Testis (tissue), 2 donors: ENCODE measurements at regions not wholly inside any gene's neighbourhood (a gene's known extent, or its start where the extent isn't known, plus 50 kb on each side); places are given as distances from the start of the nearest gene placed in this dataset.

Source experiments
- POLR2A ChIP-seq: fragments of 450-650 bp; IDR thresholded peaks from one replicate; pipeline ENCODE4 v1.6.1; 2017; ENCODE audit warnings: antibody characterized with exemption, mild to moderate bottlenecking, moderate library complexity
- TF ChIP-seq, protein P1 (sequence below), 3 experiments: fragments of 450-650 bp in 2 of 3; fragments of 200-600 bp in 1 of 3; sonication (generic) in 1 of 3; IDR thresholded peaks; one replicate each; pipeline ENCODE4 v1.5.1; 2016 to 2019; ENCODE audit warnings: antibody characterized with exemption in 3 of 3, mild to moderate bottlenecking in 2 of 3, moderate library complexity in 1 of 3

DNA sequence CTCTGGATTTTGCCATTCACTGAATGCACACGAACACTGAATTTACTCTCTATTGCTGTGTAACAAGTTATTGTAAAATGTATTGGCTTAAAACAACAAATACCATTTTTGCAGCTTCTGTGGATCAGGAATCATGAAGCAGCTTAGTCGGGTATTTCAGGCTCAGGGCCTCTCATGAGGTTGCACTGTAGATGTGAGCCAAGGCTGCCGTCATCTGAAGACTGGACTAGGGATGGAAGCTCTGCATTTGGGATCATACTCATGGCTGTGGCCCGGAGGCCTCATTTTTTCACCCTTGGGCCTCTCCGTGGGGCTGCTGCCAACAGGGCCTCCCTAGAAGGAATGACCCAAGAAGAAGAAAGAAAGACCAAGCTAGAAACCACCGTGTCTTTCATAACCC is 492.4 kb upstream of the CDH4 start:
- no peak for TF ChIP-seq POLR2A
- TF ChIP-seq, protein P1, sequence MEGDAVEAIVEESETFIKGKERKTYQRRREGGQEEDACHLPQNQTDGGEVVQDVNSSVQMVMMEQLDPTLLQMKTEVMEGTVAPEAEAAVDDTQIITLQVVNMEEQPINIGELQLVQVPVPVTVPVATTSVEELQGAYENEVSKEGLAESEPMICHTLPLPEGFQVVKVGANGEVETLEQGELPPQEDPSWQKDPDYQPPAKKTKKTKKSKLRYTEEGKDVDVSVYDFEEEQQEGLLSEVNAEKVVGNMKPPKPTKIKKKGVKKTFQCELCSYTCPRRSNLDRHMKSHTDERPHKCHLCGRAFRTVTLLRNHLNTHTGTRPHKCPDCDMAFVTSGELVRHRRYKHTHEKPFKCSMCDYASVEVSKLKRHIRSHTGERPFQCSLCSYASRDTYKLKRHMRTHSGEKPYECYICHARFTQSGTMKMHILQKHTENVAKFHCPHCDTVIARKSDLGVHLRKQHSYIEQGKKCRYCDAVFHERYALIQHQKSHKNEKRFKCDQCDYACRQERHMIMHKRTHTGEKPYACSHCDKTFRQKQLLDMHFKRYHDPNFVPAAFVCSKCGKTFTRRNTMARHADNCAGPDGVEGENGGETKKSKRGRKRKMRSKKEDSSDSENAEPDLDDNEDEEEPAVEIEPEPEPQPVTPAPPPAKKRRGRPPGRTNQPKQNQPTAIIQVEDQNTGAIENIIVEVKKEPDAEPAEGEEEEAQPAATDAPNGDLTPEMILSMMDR (IDR thresholded peaks at IDR 0.05), result no peak
